Fibroblast of lung (primary cell): ENCODE measurements at regions not wholly inside any gene's neighbourhood (a gene's known extent, or its start where the extent isn't known, plus 50 kb on each side); places are given as distances from the start of the nearest gene placed in this dataset.

Source experiments
- DNase-seq, 2 donors: peaks; one replicate each; pipeline versions ENCODE4 v3.0.0 to v3.0.0-alpha.2; 2010; ENCODE audit warnings: low read depth in 2 of 2
- H2AFZ ChIP-seq: 2 replicates; pipeline ENCODE4 v1.5.1; 2012; ENCODE audit warnings: low read length, control low read depth, inconsistent platforms
- H3K27ac ChIP-seq: 2 replicates; pipeline ENCODE4 v1.5.1; 2011; ENCODE audit warnings: low read length, control low read depth; ENCODE audit not compliant: insufficient read depth
- H3K27me3 ChIP-seq: 2 replicates; pipeline ENCODE4 v1.5.1; 2011; ENCODE audit warnings: mild to moderate bottlenecking, low read length; ENCODE audit not compliant: control insufficient read depth, insufficient read depth
- H3K36me3 ChIP-seq: 2 replicates; pipeline ENCODE4 v1.5.1; 2011; ENCODE audit warnings: low read length; ENCODE audit not compliant: control insufficient read depth, insufficient read depth
- H3K4me1 ChIP-seq: 2 replicates; pipeline ENCODE4 v1.5.1; 2011; ENCODE audit warnings: low read length; ENCODE audit not compliant: control insufficient read depth, insufficient read depth; ENCODE audit errors: extremely low read depth
- H3K4me2 ChIP-seq: 2 replicates; pipeline ENCODE4 v1.5.1; 2011; ENCODE audit warnings: low read length, control low read depth; ENCODE audit not compliant: insufficient read depth; ENCODE audit errors: extremely low read depth
- H3K4me3 ChIP-seq, 4 experiments: fragments of 200-600 bp in 1 of 4; sonication (generic) in 1 of 4; replicated peaks in 1 of 4; 2 replicates each; pipeline ENCODE4 v1.5.1; 2011 to 2016; ENCODE audit warnings: low read length in 4 of 4, low read depth in 3 of 4, mild to moderate bottlenecking in 3 of 4, control low read depth in 2 of 4, inconsistent platforms in 1 of 4, mixed read lengths in 1 of 4; ENCODE audit not compliant: insufficient read depth in 1 of 4; ENCODE audit errors: control extremely low read depth in 1 of 4
- H3K79me2 ChIP-seq: 2 replicates; pipeline ENCODE4 v1.5.1; 2012; ENCODE audit warnings: mild to moderate bottlenecking, low read length, inconsistent platforms; ENCODE audit not compliant: control insufficient read depth, insufficient read depth
- H3K9ac ChIP-seq: 2 replicates; pipeline ENCODE4 v1.5.1; 2011; ENCODE audit warnings: mild to moderate bottlenecking, low read length, control low read depth; ENCODE audit not compliant: insufficient read depth
- H3K9me3 ChIP-seq: 2 replicates; pipeline ENCODE4 v1.5.1; 2012; ENCODE audit warnings: low read depth, low read length; ENCODE audit not compliant: control insufficient read depth, insufficient read depth
- H4K20me1 ChIP-seq: 2 replicates; pipeline ENCODE4 v1.5.1; 2011; ENCODE audit warnings: low read length; ENCODE audit not compliant: control insufficient read depth, insufficient read depth; ENCODE audit errors: extremely low read depth
- EZH2 ChIP-seq: IDR thresholded peaks from 2 replicates; pipeline ENCODE4 v1.5.1; 2012; ENCODE audit warnings: low read length, control low read depth, mild to moderate bottlenecking; ENCODE audit errors: missing control alignments
- TF ChIP-seq, protein P1 (sequence below), 2 donors: IDR thresholded peaks in 1 of 2; conservative IDR thresholded peaks in 1 of 2; 1 replicate in 1 of 2; 2 replicates in 1 of 2; pipeline ENCODE4 v1.5.1; 2011 to 2012; ENCODE audit warnings: low read length in 2 of 2, control low read depth in 1 of 2, inconsistent platforms in 1 of 2, low read depth in 1 of 2, mild to moderate bottlenecking in 1 of 2

DNA sequence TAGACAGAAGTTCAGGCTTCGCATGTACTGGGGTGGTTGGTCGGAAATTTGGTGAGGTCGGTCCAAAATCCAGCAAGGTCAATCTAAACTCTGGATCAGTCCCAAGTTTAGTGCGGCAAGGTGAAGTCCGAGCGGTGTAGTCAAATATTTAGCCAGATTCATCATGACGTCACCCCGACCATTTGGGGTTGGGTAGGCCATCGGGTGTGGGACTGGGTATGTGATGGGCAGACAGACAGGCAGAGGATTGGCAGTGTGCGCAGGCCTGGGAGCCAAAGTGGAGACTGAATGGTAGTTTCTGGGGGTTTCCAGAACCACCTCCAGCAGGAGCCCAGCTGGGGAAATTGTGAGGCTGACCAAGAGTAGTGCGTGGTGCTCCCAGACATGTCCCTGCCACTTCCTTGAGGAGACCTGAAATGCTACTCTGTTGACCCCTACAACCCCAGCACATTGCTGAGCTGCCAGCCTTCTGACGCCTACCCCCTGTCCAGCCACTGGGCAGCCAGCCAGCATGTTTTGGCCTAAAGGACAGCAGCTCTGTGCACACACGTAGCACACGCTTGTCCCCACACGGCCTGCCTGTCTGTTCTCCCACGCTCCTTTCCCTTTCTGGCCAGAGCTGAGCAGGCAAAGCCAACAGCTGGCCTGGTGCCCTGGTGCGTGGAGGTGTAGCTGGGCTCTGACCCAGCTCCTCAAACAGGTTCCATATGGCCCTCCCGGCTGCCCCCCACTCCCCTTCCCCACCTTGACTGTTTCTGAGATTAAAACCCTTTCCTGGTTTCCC, 55.9 kb downstream of the FAM241B start:
- Histone ChIP-seq H3K27me3 (peaks cover 13% of the 10 kb centered on the region), H2AFZ (no peak overlapping the region), H4K20me1 (no peaks in the 10 kb centered on the region), H3K9ac (no peak overlapping the region), H3K27ac (no peak overlapping the region), H3K36me3 (no peaks in the 10 kb centered on the region), H3K4me2 (no peak overlapping the region), H3K4me1 (no peaks in the 10 kb centered on the region), H3K4me3 (no peak overlapping the region), H3K79me2 (no peaks in the 10 kb centered on the region), H3K9me3 (no peaks in the 10 kb centered on the region)
- DNase-seq, result peak in 1 of 2 donors; percentile 49
- TF ChIP-seq, protein P1, sequence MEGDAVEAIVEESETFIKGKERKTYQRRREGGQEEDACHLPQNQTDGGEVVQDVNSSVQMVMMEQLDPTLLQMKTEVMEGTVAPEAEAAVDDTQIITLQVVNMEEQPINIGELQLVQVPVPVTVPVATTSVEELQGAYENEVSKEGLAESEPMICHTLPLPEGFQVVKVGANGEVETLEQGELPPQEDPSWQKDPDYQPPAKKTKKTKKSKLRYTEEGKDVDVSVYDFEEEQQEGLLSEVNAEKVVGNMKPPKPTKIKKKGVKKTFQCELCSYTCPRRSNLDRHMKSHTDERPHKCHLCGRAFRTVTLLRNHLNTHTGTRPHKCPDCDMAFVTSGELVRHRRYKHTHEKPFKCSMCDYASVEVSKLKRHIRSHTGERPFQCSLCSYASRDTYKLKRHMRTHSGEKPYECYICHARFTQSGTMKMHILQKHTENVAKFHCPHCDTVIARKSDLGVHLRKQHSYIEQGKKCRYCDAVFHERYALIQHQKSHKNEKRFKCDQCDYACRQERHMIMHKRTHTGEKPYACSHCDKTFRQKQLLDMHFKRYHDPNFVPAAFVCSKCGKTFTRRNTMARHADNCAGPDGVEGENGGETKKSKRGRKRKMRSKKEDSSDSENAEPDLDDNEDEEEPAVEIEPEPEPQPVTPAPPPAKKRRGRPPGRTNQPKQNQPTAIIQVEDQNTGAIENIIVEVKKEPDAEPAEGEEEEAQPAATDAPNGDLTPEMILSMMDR (conservative IDR thresholded peaks at IDR 0.05 in 1 of 2, IDR thresholded peaks at IDR 0.05 in 1 of 2; ENCODE audit: low read depth in 1 of 2, low read length in 2 of 2), result no peak
- no peak for TF ChIP-seq EZH2

- H2AFZ ChIP-seq, result no peak overlapping the region
- no peak overlapping the region for H3K27ac ChIP-seq
- no peak overlapping the region for H3K4me2 ChIP-seq
- no peaks in the 10 kb centered on the region for H3K4me1 ChIP-seq
- H3K9me3 ChIP-seq, result no peaks in the 10 kb centered on the region
- peaks cover 13% of the 10 kb centered on the region for H3K27me3 ChIP-seq
- no peak for DNase-seq
- H3K4me3 ChIP-seq, result no peak overlapping the region
- TF ChIP-seq, protein P1 (conservative IDR thresholded peaks at IDR 0.05 in 1 of 2, IDR thresholded peaks at IDR 0.05 in 1 of 2; ENCODE audit: low read depth in 1 of 2, low read length in 2 of 2), result no peak
- TF ChIP-seq EZH2, result no peak
- H3K9ac ChIP-seq, result no peak overlapping the region
- no peaks in the 10 kb centered on the region for H4K20me1 ChIP-seq
- H3K36me3 ChIP-seq, result no peaks in the 10 kb centered on the region
- H3K79me2 ChIP-seq, result no peaks in the 10 kb centered on the region
Observed at GRCh38 chr10:69686866-69687265, 56.8 kb downstream of the FAM241B start.

DNA sequence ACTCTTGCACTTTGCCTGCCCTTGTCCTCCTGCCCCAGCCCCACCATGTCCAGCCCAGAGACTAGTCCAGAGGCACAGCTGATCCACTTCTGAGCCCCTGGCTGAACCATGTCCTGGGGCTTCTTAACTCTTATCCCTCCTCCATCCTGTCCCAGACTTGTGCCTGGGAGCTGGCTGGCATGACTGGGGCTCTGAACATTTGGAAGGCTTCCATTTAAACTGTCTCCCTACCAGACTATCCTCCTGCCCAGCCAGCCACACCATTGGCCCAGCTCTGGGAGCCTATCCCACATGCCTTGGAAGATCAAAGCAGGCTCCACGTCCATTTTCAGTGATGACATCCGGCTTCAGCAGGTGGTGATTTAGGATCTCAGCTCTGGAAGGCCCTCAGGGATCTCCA, 57.4 kb downstream of the FAM241B start:
- H3K4me3 ChIP-seq, result no peak overlapping the region
- H3K36me3 ChIP-seq, result no peaks in the 10 kb centered on the region
- no peak overlapping the region for H3K4me2 ChIP-seq
- no peak overlapping the region for H2AFZ ChIP-seq
- H3K4me1 ChIP-seq, result no peaks in the 10 kb centered on the region
- H3K79me2 ChIP-seq, result no peaks in the 10 kb centered on the region
- H3K9me3 ChIP-seq, result no peaks in the 10 kb centered on the region
- no peak for DNase-seq
- H3K27ac ChIP-seq, result no peak overlapping the region
- no peaks in the 10 kb centered on the region for H4K20me1 ChIP-seq
- H3K9ac ChIP-seq, result no peak overlapping the region
- H3K27me3 ChIP-seq, result peaks cover 13% of the 10 kb centered on the region
- TF ChIP-seq, protein P1 (conservative IDR thresholded peaks at IDR 0.05 in 1 of 2, IDR thresholded peaks at IDR 0.05 in 1 of 2; ENCODE audit: low read depth in 1 of 2, low read length in 2 of 2), result no peak
- no peak for TF ChIP-seq EZH2
